Fibroblast of the aortic adventitia (primary cell): ENCODE measurements at regions not wholly inside any gene's neighbourhood (a gene's known extent, or its start where the extent isn't known, plus 50 kb on each side); places are given as distances from the start of the nearest gene placed in this dataset.

Source experiments
- DNase-seq: peaks from one replicate; pipeline ENCODE4 v3.0.0-alpha.2; 2010; ENCODE audit warnings: low read depth
- H3K4me3 ChIP-seq: 2 replicates; pipeline ENCODE4 v1.5.1; 2011; ENCODE audit warnings: low read depth, mild to moderate bottlenecking, control low read depth, low read length, moderate library complexity
- TF ChIP-seq, protein P1 (sequence below): IDR thresholded peaks from 2 replicates; pipeline ENCODE4 v1.5.1; 2011; ENCODE audit warnings: mild to moderate bottlenecking, low read length, control low read depth, inconsistent platforms; ENCODE audit not compliant: insufficient read depth

DNA sequence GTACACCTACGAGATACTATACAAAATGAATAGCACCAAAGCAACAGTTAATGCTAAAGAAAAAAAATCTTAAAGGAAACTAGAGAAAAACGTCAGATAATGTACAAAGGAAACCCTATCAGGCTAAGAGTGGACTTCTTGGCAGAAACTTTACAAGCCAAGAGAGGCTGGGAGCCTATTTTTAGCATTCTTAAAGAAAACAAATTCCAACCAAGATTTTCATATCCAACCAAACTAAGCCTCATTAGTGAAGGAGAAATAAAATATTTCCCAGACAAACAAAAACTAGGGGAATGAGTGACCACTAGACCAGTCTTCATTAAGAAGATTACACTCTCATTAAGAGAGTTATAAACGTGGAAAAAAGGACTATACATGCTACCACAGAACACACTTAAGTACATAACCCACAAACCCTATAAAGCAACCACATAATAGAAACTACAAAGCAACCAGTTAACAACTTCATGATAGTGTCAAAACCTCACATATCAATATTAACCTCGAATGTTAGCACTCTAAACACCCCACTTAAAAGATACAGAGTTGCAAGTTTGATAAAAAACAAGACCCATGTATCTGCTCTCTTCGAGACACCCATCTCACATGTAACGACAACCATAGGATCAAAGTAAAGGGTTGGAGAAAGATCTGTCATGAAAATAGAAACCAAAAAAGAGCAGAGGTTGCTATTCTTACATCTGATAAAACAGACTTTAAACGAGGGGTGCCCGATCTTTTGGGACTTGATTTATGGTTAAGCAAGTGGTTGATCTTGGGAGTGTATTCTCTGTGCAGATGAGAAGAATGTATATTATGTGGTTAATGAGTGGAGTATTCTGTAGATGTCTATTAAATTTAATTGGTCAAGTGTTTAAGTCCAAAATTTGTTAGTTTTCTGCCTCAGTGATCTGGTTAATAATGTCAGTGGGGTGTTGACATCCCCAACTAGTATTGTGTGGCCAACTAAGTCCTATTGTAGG is 1301.4 kb downstream of the PLA2G4A start:
- H3K4me3 ChIP-seq: no peak overlapping the region
- DNase-seq: no peak
- TF ChIP-seq, protein P1, sequence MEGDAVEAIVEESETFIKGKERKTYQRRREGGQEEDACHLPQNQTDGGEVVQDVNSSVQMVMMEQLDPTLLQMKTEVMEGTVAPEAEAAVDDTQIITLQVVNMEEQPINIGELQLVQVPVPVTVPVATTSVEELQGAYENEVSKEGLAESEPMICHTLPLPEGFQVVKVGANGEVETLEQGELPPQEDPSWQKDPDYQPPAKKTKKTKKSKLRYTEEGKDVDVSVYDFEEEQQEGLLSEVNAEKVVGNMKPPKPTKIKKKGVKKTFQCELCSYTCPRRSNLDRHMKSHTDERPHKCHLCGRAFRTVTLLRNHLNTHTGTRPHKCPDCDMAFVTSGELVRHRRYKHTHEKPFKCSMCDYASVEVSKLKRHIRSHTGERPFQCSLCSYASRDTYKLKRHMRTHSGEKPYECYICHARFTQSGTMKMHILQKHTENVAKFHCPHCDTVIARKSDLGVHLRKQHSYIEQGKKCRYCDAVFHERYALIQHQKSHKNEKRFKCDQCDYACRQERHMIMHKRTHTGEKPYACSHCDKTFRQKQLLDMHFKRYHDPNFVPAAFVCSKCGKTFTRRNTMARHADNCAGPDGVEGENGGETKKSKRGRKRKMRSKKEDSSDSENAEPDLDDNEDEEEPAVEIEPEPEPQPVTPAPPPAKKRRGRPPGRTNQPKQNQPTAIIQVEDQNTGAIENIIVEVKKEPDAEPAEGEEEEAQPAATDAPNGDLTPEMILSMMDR: no peak

- TF ChIP-seq, protein P1: no peak
- no peak for DNase-seq
- no peak overlapping the region for H3K4me3 ChIP-seq
These were observed 1308.5 kb downstream of the PLA2G4A start for GRCh38 chr1:188137221-188137620.

DNA sequence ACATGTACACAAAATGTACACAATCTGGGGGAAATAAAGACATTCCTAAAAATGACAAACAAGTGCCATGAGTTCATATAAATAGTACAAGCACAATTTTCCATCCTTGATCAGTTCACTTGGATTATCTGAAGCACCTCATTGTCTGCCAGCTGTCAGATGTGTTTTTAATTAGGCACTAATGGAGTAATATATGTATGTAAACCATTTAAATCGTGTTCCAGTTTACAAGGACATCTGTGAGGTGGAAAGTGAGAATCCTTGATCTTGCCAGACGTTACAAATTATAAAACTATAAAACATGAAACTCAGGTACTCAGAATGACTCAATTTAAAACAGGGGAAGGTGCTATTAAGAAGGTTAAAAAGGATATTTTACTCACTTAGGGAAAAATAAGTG is 1312.2 kb downstream of the PLA2G4A start:
- H3K4me3 ChIP-seq: no peak overlapping the region

GRCh38 chr1:188154196-188154595 is 1325.4 kb downstream of the PLA2G4A start:
- no peak overlapping the region for H3K4me3 ChIP-seq
- TF ChIP-seq, protein P1: no peak
- no peak for DNase-seq

More for the DNA sequence above, 1312.2 kb downstream of the PLA2G4A start:
- TF ChIP-seq, protein P1: no peak
- DNase-seq: no peak

DNA sequence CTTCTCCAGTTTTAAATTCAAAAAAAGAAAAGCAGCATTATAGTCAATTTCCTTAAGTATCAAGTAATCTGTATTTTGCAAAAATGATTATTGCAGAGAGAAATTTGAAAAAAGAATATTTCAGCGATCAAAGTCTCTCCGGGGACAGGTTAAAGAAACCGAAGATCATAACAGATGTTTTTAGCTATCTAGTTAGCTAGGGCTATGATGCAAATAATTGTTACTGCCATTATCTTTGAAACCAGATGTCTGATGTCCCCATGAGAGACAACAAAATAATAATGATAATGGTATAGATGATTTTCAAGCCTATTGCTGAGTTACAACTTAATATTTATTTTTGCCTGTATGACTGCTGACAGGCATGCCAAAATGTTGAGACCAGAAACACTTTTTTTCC is 1326.0 kb downstream of the PLA2G4A start:
- H3K4me3 ChIP-seq: no peak overlapping the region
- no peak for DNase-seq
- TF ChIP-seq, protein P1: no peak

- TF ChIP-seq, protein P1: no peak
- no peak for DNase-seq
- no peak overlapping the region for H3K4me3 ChIP-seq
These were observed 1326.5 kb downstream of the PLA2G4A start for GRCh38 chr1:188155261-188155660.

- TF ChIP-seq, protein P1: no peak
- no peak for DNase-seq
- no peak overlapping the region for H3K4me3 ChIP-seq
These were observed 1335.7 kb downstream of the PLA2G4A start for GRCh38 chr1:188164459-188164858.
